ENCODE measurements at regions not wholly inside any gene's neighbourhood (a gene's known extent, or its start where the extent isn't known, plus 50 kb on each side); places are given as distances from the start of the nearest gene placed in this dataset.

DNA sequence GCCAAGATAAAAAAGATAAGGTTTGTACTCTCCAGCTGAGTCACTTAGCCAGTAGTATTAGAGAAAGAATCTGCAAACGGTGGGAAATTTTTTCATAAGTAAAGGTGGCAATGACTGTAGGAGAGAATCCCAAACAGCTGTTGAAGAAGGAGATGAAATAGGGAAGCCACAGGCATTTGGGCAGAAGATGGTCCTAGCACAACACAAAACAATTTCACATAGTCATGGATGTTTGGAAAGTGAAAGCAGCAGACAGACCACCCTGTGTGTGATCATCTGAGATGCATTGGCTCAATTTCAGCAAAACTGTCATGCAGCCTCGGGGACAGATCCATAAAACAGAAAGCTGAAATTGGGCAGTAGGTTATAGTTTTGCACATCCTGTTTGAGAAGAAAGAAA lies 2832.4 kb downstream of the PCDH9 start:
- H3K4me3 ChIP-seq (ENCODE audit: low read length), result no peak overlapping the region
- no peak for TF ChIP-seq ZNF274 (IDR thresholded peaks at IDR 0.05; ENCODE audit: low read depth, low read length)

DNA sequence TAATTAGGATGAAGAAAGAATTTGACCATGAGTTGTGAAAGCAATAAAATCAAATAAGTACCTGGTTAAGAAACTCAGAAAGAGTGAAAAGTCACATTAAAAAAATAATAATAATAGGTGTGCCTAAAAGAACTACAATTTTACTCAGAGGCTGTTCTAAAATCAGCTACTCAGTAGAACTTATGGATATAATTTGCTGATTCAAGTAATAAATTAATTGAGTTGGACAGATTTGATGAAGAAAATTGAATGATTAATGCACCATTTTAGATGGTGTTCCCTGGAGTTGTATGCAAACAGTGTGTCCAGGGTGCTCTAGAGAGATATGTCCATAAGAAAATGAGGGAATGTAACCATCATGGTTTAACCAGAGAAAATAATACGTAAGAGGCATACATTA lies 2852.5 kb downstream of the PCDH9 start:
- no peak overlapping the region for H3K4me3 ChIP-seq (ENCODE audit: low read length)
- no peak for TF ChIP-seq ZNF274 (IDR thresholded peaks at IDR 0.05; ENCODE audit: low read depth, low read length)

DNA sequence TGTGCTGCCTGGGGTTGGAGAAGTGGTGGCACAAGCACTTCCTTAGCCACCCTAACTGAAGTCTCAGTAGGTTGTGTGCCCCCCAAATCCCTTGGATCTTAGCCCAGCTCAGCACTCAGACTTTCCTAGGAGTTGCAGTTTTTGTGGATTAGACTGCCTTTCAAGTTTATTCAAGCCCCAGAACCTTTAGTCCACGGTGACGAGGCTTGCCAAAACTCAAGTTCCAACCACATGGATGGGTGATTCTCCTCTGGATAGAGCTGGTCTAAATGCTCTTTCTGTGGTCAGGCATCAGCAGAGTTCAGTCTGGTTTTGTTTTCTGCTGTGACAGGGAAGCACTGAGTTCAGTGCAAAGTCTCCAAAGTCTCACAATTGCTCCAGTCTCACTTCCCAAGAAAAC lies 2858.7 kb downstream of the PCDH9 start:
- TF ChIP-seq ZNF274 (IDR thresholded peaks at IDR 0.05; ENCODE audit: low read depth, low read length), result no peak

DNA sequence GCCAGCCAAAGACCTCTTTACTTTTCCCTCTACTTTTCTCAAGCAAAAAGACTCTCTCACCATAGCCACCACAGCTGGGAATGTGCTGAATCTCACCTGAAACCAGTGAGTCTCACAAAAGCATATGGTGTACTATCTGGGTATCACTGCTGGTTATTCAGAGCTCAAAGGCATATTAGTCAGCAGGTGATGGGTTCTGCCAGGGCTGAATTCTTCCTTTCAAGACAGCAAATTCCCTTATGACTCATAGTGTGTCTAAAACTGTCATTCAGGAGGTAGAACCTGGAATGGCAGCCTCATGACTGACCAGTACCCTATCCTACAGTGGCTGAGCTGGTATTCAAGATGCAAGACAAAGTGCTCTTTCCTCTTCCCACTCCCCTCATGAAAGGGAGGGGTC lies 2859.1 kb downstream of the PCDH9 start:
- no peak overlapping the region for H3K4me3 ChIP-seq (ENCODE audit: low read length)
- no peak for TF ChIP-seq ZNF274 (IDR thresholded peaks at IDR 0.05; ENCODE audit: low read depth, low read length)

More for the DNA sequence above, 2858.7 kb downstream of the PCDH9 start:
- H3K4me3 ChIP-seq (ENCODE audit: low read length), result no peak overlapping the region

DNA sequence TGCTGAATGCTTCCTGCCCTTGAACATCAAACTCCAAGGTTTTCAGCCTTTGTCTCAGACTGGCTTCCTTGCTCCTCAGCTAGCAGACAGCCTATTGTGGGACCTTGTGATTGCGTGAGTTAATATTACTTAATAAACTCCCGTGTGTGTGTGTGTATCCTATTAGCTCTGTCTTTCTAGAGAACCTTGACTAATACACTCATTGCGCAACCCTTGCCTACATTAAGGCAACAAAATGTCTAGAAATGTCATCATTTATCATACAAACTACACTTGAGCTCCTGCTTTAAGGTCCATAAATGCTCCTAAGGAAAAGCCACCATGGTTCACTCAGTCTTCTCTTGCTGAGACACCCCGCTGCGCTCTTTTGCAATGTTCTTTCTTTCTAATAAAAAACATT lies 2861.0 kb downstream of the PCDH9 start:
- H3K4me3 ChIP-seq (ENCODE audit: low read length), result no peak overlapping the region
- no peak for TF ChIP-seq ZNF274 (IDR thresholded peaks at IDR 0.05; ENCODE audit: low read depth, low read length)

DNA sequence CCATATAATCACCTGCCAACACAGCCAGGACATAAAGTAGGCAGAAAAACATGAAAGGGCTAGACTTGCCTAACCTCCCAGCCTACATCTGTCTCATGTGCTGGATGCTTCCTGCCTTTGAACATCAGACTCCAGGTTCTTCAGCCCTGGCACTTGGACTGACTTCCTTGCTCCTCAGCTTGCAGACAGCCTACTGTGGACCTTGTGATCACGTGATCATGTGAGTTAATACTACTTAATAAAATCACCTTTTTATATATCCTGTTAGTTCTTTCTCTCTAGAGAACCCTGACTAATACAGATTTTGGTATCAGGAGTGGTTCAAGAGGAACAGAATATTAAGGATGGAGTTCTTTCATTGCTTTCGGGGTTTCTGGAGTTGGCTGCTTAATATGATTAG lies 2867.6 kb downstream of the PCDH9 start:
- TF ChIP-seq ZNF274 (IDR thresholded peaks at IDR 0.05; ENCODE audit: low read depth, low read length), result no peak
- H3K4me3 ChIP-seq (ENCODE audit: low read length), result no peak overlapping the region

DNA sequence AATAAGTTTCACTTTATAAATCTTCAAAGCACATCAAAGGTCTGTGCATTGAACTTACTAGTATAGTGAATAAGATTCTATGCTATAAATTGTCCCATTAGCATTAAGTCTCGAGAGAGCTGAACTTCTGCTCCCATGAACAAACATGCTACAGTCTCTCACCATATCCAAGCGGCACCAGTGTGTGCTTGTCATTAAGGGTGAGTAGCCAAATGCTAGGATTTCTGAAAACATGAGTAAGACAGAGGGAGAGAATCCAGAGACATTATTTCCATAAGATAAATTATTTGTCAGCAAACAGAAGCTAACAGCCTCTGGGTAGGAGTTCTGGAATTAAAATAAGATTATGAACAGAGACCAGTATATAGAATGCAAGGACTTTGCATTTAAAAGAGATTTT lies 2882.5 kb downstream of the PCDH9 start:
- TF ChIP-seq ZNF274 (IDR thresholded peaks at IDR 0.05; ENCODE audit: low read depth, low read length), result no peak

DNA sequence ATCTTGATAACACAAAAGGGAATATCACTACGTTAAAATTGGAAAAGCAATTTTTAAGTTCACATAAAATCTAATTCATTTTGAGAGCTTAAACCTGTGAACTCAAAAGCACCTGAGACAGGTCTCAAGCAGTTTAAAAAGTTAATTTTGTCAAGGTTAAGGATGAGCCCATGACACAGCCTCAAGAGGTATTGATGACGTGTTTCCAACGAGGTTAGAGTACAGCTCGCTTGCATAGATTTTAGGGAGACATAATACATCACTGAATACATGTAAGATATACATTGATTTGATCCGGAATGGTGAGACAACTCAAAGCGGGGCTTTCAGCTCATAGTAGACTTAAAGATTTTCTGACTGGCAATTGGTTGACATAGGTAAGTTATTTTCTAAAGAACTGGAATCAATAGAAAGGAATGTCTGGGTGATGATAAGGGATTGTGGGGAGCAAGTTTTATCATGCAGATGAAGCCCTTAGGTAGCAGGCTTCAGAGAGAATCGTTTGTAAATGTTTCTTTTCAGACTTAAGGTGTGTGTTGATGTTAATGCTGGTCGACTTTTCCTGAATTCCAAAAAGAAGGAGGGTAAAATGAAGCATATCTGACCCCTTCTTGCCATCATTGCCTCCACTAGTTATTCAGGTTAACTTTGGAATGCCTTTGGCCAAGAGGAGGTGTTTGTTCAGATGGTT lies 2890.6 kb downstream of the PCDH9 start:
- TF ChIP-seq ZNF274 (IDR thresholded peaks at IDR 0.05; ENCODE audit: low read depth, low read length), result no peak
- H3K4me3 ChIP-seq (ENCODE audit: low read length), result no peak overlapping the region

More for the DNA sequence above, 2882.5 kb downstream of the PCDH9 start:
- H3K4me3 ChIP-seq (ENCODE audit: low read length), result no peak overlapping the region

DNA sequence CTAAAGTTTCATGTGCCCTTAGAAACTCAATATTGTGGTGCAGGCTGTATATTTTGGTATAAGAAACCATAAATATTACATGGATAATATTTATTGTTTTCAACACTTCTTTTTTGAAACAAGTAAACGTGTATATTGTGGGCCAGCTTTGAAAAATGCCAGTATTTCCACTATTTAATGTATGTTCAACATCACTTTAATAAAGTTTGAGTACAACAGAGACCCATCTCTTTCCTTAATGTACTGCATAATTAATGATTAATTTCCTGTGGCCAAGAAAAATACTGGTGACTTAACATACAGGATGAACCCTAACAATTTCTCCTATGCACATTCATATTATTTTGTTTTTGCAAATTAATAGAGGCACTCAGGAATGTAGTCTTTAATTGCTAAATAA lies 2891.5 kb downstream of the PCDH9 start:
- no peak overlapping the region for H3K4me3 ChIP-seq (ENCODE audit: low read length)
- no peak for TF ChIP-seq ZNF274 (IDR thresholded peaks at IDR 0.05; ENCODE audit: low read depth, low read length)

DNA sequence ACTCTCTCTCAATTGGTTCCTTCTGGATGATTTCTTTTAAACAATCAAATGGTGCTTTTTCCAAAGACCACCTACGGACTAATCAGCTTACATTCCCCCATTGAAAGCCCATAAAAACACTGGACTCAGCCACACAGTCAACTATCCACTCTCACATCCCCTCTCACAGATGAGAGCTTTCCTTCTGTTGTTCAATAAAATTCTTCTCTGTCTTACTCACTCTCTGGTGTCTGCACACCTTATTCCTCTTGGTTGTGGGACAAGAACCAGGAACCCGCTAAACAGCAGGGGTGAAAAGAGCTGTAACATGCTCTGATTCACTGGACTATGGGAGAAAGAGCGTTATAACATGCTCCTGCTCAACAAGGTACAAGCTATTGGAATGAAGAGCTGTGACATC lies 2896.2 kb downstream of the PCDH9 start:
- no peak overlapping the region for H3K4me3 ChIP-seq (ENCODE audit: low read length)
- no peak for TF ChIP-seq ZNF274 (IDR thresholded peaks at IDR 0.05; ENCODE audit: low read depth, low read length)

DNA sequence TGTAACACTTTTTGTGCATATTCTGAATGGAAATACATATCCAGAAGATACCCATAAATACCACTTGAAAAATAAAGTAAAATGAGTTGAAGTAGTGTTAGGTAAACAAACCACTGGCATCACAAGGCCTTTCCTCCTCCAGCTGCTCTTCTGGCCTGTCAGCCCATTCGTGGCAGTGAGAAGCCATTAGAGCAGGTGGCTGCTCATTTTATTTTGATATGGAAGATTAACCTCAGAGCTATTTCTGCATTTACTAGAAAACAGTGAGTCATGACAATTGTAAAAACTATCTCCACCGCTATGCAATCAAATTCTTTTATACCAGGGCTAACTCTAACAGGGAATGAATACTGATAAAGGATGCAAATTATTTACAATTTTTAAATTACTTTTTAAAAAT lies 2898.1 kb downstream of the PCDH9 start:
- no peak overlapping the region for H3K4me3 ChIP-seq (ENCODE audit: low read length)
- TF ChIP-seq ZNF274 (IDR thresholded peaks at IDR 0.05; ENCODE audit: low read depth, low read length), result no peak

DNA sequence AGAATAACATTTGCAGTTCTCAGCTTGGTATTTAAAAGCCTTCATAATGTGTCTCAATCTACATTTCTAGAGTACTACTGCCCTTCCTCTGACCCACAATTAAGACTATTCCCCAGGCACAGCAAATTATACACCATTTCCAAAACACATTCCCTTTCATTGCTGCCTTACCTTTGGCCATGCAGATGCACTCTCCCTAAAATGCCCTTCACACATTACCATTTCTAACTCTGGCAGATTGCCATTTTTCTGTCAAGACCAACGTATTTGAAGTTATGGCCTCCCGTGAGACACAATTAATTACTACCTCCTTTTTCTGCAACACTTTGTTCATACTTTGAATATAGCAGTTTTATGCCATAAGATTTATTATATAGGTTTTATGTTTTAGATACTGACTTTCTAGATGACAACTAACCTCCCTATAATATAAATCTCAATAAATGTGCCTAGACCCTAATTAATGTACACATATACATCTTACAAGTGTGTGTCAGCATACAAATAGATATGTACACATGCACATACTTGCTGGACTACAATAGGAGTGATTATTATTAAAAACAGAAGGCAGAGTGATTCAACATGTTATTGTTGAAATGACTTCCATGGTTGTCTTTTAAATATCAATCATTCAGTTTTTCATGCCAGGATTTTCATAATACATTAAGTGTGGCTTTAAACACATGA lies 2902.5 kb downstream of the PCDH9 start:
- H3K4me3 ChIP-seq (ENCODE audit: low read length), result no peak overlapping the region
- no peak for TF ChIP-seq ZNF274 (IDR thresholded peaks at IDR 0.05; ENCODE audit: low read depth, low read length)

DNA sequence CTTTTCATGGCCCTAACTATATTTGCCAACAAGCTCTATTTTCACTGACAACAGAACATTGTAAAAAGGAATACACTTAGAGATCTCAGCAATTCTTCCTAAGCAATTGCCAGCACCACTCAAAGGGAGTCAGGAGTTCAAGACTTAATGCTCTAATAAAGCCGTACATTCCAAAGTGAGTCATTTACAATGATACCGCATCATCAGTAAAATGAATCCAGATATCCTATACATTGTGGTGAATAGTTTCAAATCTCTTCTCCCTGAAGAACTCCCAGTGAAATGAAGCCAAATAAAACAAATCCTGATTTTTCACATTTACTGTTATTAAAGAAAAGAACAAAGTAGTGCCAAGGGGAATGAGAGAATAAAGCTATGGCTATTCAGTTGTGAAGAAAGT lies 2898.7 kb upstream of the PCDH20 start:
- TF ChIP-seq ZNF274 (IDR thresholded peaks at IDR 0.05; ENCODE audit: low read depth, low read length), result no peak
- no peak overlapping the region for H3K4me3 ChIP-seq (ENCODE audit: low read length)

DNA sequence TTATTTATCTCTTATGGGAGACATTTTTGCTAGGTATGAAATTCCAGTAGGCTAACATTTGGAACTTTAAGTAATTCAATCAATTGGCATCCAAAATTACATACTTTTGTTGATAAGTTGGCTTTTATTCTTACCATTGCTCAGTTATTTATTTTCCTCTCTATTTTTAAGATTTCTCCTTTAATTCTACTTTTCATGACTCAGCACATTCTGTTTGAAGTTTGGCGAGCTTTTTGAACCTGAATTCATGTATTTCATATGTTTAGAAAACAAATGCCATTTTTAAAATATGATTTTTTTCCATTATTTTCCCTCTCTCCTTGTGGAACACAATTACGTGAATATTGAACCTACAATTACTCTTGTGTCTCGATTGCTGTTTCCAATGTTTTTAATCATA lies 2896.3 kb upstream of the PCDH20 start:
- no peak for TF ChIP-seq ZNF274 (IDR thresholded peaks at IDR 0.05; ENCODE audit: low read depth, low read length)
- no peak overlapping the region for H3K4me3 ChIP-seq (ENCODE audit: low read length)

DNA sequence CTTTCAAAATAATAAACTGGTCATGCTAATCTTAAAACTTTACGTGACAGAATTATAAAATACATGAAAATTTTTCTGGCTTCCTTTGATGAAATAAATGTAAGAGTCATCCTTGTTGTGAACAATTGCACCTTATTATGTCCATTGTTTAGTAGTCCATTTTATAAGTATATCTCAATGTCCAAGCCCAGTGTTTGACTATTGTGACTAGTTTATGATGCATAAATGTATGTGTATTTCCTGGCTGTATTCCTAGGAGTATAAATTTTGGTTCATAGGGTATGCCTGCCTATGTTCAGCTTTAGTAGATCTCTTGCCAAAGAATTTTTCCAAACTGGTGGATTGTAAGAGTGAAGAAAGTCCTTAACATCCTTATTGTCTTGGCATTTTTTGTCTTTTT lies 2895.5 kb upstream of the PCDH20 start:
- no peak overlapping the region for H3K4me3 ChIP-seq (ENCODE audit: low read length)
- TF ChIP-seq ZNF274 (IDR thresholded peaks at IDR 0.05; ENCODE audit: low read depth, low read length), result no peak
